Upper lobe of right lung (tissue), 1 donor: ENCODE measurements at regions not wholly inside any gene's neighbourhood (a gene's known extent, or its start where the extent isn't known, plus 50 kb on each side); places are given as distances from the start of the nearest gene placed in this dataset.

Source experiments
- ATAC-seq: fragments of 200-7000 bp; cut with Tn5 transposase; one replicate; pipeline ENCODE4 v1.9.1; 2020; ENCODE audit warnings: mild to moderate bottlenecking, moderate library complexity
- DNase-seq: peaks from one replicate; pipeline ENCODE4 v3.0.0-alpha.2; 2020
- H3K27ac ChIP-seq: fragments of 200-600 bp; one replicate; pipeline ENCODE4 v1.8.0; 2022
- H3K27me3 ChIP-seq: fragments of 200-600 bp; one replicate; pipeline ENCODE4 v1.8.0; 2022; ENCODE audit warnings: mild to moderate bottlenecking
- H3K36me3 ChIP-seq: fragments of 200-600 bp; one replicate; pipeline ENCODE4 v1.8.0; 2022
- H3K4me1 ChIP-seq: fragments of 200-600 bp; one replicate; pipeline ENCODE4 v1.8.0; 2022
- H3K4me3 ChIP-seq: fragments of 200-600 bp; one replicate; pipeline ENCODE4 v1.8.0; 2022; ENCODE audit warnings: mild to moderate bottlenecking
- H3K9me3 ChIP-seq: fragments of 200-600 bp; one replicate; pipeline ENCODE4 v1.8.0; 2022
- CTCF ChIP-seq: fragments of 200-600 bp; IDR thresholded peaks from one replicate; pipeline ENCODE4 v1.8.0; 2022; ENCODE audit warnings: antibody characterized with exemption
- intact Hi-C: fragments of 100-400 bp; cut with DNase I; formaldehyde crosslinking; loops from one replicate; pipeline ENCODE4 v1.11.0; 2022
- donor health status: DM: no; HTN: yes; CAD: no; lungs with severe emphysema.

- H3K27ac ChIP-seq, result no peak overlapping the region
These were observed 374.0 kb upstream of the ADAMTS16 start for GRCh38 chr5:4766101-4766500.

GRCh38 chr5:4772591-4772990 is 367.5 kb upstream of the ADAMTS16 start:
- H3K9me3 ChIP-seq, result no peaks in the 10 kb centered on the region
- intact Hi-C loops, result no loop called here
- DNase-seq, result no peak
- TF ChIP-seq CTCF, result no peak
- H3K4me3 ChIP-seq, result no peak overlapping the region
- no peaks in the 10 kb centered on the region for H3K27me3 ChIP-seq
- no peaks in the 10 kb centered on the region for H3K36me3 ChIP-seq
- H3K27ac ChIP-seq, result no peak overlapping the region
- ATAC-seq, result no peak
- no peaks in the 10 kb centered on the region for H3K4me1 ChIP-seq

More at GRCh38 chr5:4766101-4766500, 374.0 kb upstream of the ADAMTS16 start:
- H3K27me3 ChIP-seq, result no peaks in the 10 kb centered on the region
- intact Hi-C loops, result no loop called here
- TF ChIP-seq CTCF, result no peak
- H3K4me1 ChIP-seq, result no peaks in the 10 kb centered on the region
- no peak for ATAC-seq
- H3K4me3 ChIP-seq, result no peak overlapping the region
- H3K36me3 ChIP-seq, result no peaks in the 10 kb centered on the region
- H3K9me3 ChIP-seq, result no peaks in the 10 kb centered on the region
- DNase-seq, result no peak

GRCh38 chr5:4773827-4774317 is 366.3 kb upstream of the ADAMTS16 start:
- DNase-seq (no peak), ATAC-seq (no peak)
- H3K4me1 ChIP-seq, result no peaks in the 10 kb centered on the region
- no peaks in the 10 kb centered on the region for H3K9me3 ChIP-seq
- H3K27ac ChIP-seq, result no peak overlapping the region
- TF ChIP-seq CTCF, result no peak
- H3K27me3 ChIP-seq, result no peaks in the 10 kb centered on the region
- H3K4me3 ChIP-seq, result no peak overlapping the region
- intact Hi-C loops, result no loop called here
- no peaks in the 10 kb centered on the region for H3K36me3 ChIP-seq

- Histone ChIP-seq H3K9me3 (no peaks in the 10 kb centered on the region), H3K27ac (no peak overlapping the region), H3K4me1 (no peaks in the 10 kb centered on the region), H3K27me3 (no peaks in the 10 kb centered on the region), H3K4me3 (no peak overlapping the region), H3K36me3 (no peaks in the 10 kb centered on the region)
- intact Hi-C loops, result no loop called here
- ATAC-seq (no peak), DNase-seq (no peak)
- no peak for TF ChIP-seq CTCF
These were observed 362.7 kb upstream of the ADAMTS16 start for GRCh38 chr5:4777435-4777834.

- H3K9me3 ChIP-seq, result no peaks in the 10 kb centered on the region
- ATAC-seq, result no peak
- TF ChIP-seq CTCF, result no peak
These were observed 359.5 kb upstream of the ADAMTS16 start for GRCh38 chr5:4780633-4781032.

GRCh38 chr5:4781299-4781698 is 358.8 kb upstream of the ADAMTS16 start:
- intact Hi-C loops, result no loop called here
- TF ChIP-seq CTCF, result no peak
- Histone ChIP-seq H3K9me3 (no peaks in the 10 kb centered on the region), H3K4me3 (no peak overlapping the region), H3K27me3 (no peaks in the 10 kb centered on the region), H3K27ac (no peak overlapping the region), H3K36me3 (no peaks in the 10 kb centered on the region), H3K4me1 (no peaks in the 10 kb centered on the region)
- DNase-seq, result no peak
- no peak for ATAC-seq

More at GRCh38 chr5:4780633-4781032, 359.5 kb upstream of the ADAMTS16 start:
- no peak for DNase-seq
- no peak overlapping the region for H3K4me3 ChIP-seq
- H3K27me3 ChIP-seq, result no peaks in the 10 kb centered on the region
- no peaks in the 10 kb centered on the region for H3K36me3 ChIP-seq
- no peaks in the 10 kb centered on the region for H3K4me1 ChIP-seq
- intact Hi-C loops, result no loop called here
- H3K27ac ChIP-seq, result no peak overlapping the region
